Thyroid gland (tissue), 4 donors: ENCODE measurements at regions not wholly inside any gene's neighbourhood (a gene's known extent, or its start where the extent isn't known, plus 50 kb on each side); places are given as distances from the start of the nearest gene placed in this dataset.

Experiments used
- DNase-seq, 2 donors: peaks; one replicate each; pipeline ENCODE4 v3.0.0-alpha.2; 2019
- H3K27ac ChIP-seq, 3 donors: fragments of 200-600 bp; sonication (generic); 1 replicate in 2 of 3; 2 replicates in 1 of 3; pipeline ENCODE4 v1.5.1; 2016 to 2019; ENCODE audit warnings: mild to moderate bottlenecking in 1 of 3, moderate library complexity in 1 of 3
- H3K27me3 ChIP-seq: fragments of 200-600 bp; sonication (generic); one replicate; pipeline ENCODE4 v1.5.1; 2019
- H3K36me3 ChIP-seq, 2 donors: fragments of 200-600 bp; sonication (generic); one replicate each; pipeline ENCODE4 v1.5.1; 2016 to 2019
- H3K4me1 ChIP-seq, 2 donors: fragments of 200-600 bp; sonication (generic); one replicate each; pipeline ENCODE4 v1.5.1; 2017 to 2019
- H3K4me3 ChIP-seq, 3 donors: fragments of 200-600 bp; sonication (generic); replicated peaks in 1 of 3; 1 replicate in 2 of 3; 2 replicates in 1 of 3; pipeline ENCODE4 v1.5.1; 2016; ENCODE audit warnings: mild to moderate bottlenecking in 1 of 3
- H3K9me3 ChIP-seq: fragments of 200-600 bp; sonication (generic); one replicate; pipeline ENCODE4 v1.5.1; 2017
- POLR2A ChIP-seq, 2 donors: fragments of 450-650 bp; IDR thresholded peaks; one replicate each; pipeline ENCODE4 v1.6.1; 2017; ENCODE audit warnings: antibody characterized with exemption in 2 of 2, mild to moderate bottlenecking in 2 of 2, moderate library complexity in 1 of 2
- WGBS, 2 donors: methylation state at CpG; one replicate each; pipeline ENCODE4 v1.1.5; 2017; 5-methylcytosine and 5-hydroxymethylcytosine counted together
- intact Hi-C: fragments of 100-400 bp; cut with DNase I; formaldehyde crosslinking; loops from one replicate; pipeline ENCODE4 v1.15.1; 2023
- TF ChIP-seq, protein P1 (sequence below), 6 experiments: fragments of 200-600 bp in 3 of 6; fragments of 450-650 bp in 3 of 6; sonication (generic) in 3 of 6; IDR thresholded peaks; one replicate each; pipeline ENCODE4 v1.5.1; 2016 to 2019; ENCODE audit warnings: antibody characterized with exemption in 6 of 6, mild to moderate bottlenecking in 2 of 6, inconsistent platforms in 1 of 6, moderate library complexity in 1 of 6

DNA sequence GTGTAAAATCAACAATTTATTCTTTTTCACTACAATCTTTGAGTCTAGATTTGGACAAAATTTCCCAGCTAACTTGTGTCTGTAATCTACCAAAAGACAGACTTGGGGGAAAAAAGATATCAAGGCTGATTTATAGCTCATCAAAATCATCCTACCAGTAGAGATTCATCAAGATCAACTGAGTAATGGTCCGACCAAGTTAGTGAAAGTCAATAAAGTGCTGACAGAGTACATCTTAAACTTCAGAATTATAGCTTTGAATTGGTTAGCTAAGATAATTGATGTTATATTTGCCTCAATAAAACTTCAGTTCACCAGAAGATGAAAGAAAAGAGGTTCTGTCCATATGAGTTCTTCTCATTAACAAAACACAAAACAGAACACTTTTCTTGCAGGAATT is 207.1 kb upstream of the KYNU start:
- H3K27me3 ChIP-seq = no peaks in the 10 kb centered on the region
- TF ChIP-seq, protein P1, sequence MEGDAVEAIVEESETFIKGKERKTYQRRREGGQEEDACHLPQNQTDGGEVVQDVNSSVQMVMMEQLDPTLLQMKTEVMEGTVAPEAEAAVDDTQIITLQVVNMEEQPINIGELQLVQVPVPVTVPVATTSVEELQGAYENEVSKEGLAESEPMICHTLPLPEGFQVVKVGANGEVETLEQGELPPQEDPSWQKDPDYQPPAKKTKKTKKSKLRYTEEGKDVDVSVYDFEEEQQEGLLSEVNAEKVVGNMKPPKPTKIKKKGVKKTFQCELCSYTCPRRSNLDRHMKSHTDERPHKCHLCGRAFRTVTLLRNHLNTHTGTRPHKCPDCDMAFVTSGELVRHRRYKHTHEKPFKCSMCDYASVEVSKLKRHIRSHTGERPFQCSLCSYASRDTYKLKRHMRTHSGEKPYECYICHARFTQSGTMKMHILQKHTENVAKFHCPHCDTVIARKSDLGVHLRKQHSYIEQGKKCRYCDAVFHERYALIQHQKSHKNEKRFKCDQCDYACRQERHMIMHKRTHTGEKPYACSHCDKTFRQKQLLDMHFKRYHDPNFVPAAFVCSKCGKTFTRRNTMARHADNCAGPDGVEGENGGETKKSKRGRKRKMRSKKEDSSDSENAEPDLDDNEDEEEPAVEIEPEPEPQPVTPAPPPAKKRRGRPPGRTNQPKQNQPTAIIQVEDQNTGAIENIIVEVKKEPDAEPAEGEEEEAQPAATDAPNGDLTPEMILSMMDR (IDR thresholded peaks at IDR 0.05) = no peak
- TF ChIP-seq POLR2A (IDR thresholded peaks at IDR 0.05) = no peak
- H3K4me3 ChIP-seq = no peak overlapping the region
- H3K36me3 ChIP-seq = no peaks in the 10 kb centered on the region
- 73 to 74% methylated on average over 1 of the region's 1 CpG for WGBS, 2 donors
- intact Hi-C loops = no loop called here
- H3K27ac ChIP-seq = no peak overlapping the region
- no peak for DNase-seq
- no peaks in the 10 kb centered on the region for H3K9me3 ChIP-seq
- H3K4me1 ChIP-seq = no peaks in the 10 kb centered on the region

DNA sequence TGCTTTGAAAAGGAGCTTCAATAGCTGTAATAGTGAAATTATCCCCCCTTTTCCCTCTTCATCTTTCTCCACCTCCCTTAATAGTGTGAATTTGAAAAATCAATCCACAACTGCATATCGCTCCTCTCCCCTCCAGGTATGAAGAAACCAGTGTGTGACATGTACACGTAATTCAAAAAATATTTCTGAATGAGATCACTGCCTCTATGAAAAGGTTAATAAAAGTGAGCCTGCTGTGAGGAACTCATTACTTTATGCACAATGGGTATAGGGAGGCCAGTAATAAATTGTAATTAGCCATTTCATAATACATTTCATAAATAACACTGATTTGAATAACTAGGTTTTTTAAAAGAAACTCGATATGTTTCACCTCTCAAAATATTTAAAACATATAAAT is 209.0 kb upstream of the KYNU start:
- no peak for DNase-seq
- Histone ChIP-seq H3K4me1 (no peaks in the 10 kb centered on the region), H3K9me3 (no peaks in the 10 kb centered on the region), H3K27ac (no peak overlapping the region), H3K36me3 (no peaks in the 10 kb centered on the region), H3K4me3 (no peak overlapping the region), H3K27me3 (no peaks in the 10 kb centered on the region)
- TF ChIP-seq, protein P1 (IDR thresholded peaks at IDR 0.05) = no peak
- TF ChIP-seq POLR2A (IDR thresholded peaks at IDR 0.05) = no peak
- intact Hi-C loops = no loop called here
- WGBS, 2 donors = 82 to 87% methylated on average over 3 of the region's 3 CpGs

DNA sequence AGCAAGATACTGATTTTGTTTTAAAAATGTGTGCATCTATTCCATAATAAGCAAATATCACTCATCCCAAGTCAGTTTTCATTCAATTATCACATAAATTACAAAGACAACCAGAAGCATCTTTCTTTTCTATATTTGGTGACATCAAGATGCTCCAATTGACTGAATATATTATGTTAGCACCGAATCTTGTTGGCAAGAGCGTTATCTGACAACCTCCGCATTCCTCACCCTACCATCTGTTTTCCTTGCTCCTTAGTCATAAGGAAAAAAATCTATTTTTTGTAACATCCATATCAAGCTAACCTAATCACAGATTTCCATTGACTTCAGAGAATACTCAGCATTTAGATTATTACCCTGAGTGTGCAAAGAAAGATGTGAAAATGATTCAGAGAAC is 212.2 kb upstream of the KYNU start:
- Histone ChIP-seq H3K36me3 (no peaks in the 10 kb centered on the region), H3K9me3 (no peaks in the 10 kb centered on the region), H3K4me3 (no peak overlapping the region), H3K4me1 (no peaks in the 10 kb centered on the region), H3K27ac (no peak overlapping the region), H3K27me3 (no peaks in the 10 kb centered on the region)
- TF ChIP-seq, protein P1 (IDR thresholded peaks at IDR 0.05) = no peak
- no peak for TF ChIP-seq POLR2A (IDR thresholded peaks at IDR 0.05)
- intact Hi-C loops = no loop called here
- DNase-seq = no peak
- WGBS, 2 donors = 91 to 96% methylated on average over 3 of the region's 3 CpGs

DNA sequence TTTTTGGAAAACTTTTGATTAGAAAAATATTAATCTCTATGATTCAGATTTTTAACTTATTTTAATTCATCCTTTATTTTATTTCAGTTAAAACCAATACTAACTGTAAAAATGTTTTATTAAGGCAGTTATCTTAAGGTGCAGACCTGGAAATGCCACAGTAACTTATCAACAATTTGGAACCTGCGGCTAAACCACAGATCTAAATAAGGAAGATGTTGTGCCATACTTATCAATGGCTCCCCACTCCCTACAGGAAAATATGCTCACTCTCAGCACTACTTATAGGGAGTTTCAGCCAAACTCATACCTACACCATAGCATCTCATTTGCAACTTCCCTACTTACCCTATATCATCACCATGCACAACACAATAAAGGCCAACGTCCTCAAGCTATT is 226.9 kb upstream of the KYNU start:
- no peak for DNase-seq
- Histone ChIP-seq H3K9me3 (no peaks in the 10 kb centered on the region), H3K4me1 (no peaks in the 10 kb centered on the region), H3K27me3 (no peaks in the 10 kb centered on the region), H3K4me3 (no peak overlapping the region), H3K36me3 (no peaks in the 10 kb centered on the region), H3K27ac (no peak overlapping the region)
- WGBS, 2 donors = 85% methylated on average over 2 of the region's 2 CpGs
- TF ChIP-seq POLR2A (IDR thresholded peaks at IDR 0.05) = no peak
- TF ChIP-seq, protein P1 (IDR thresholded peaks at IDR 0.05) = no peak
- intact Hi-C loops = no loop called here

DNA sequence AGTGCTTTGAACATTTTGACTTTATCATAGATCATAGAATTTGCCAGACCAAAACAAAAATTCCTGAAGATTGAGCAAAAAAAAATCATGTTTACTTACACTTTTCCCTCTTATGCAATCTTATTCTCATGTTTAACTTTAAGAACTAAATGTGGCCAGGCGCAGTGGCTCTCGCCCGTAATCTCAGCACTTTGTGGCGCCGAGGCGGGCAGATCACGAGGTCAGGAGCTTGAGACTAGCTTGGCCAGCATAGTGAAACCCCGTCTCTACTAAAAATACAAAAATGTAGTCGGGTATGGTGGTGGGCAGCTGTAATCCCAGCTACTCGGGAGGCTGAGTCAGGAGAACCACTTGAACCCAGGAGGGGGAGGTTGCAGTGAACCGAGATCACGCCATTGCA is 227.9 kb upstream of the KYNU start:
- Histone ChIP-seq H3K9me3 (no peaks in the 10 kb centered on the region), H3K27ac (no peak overlapping the region), H3K4me3 (no peak overlapping the region), H3K36me3 (no peaks in the 10 kb centered on the region), H3K4me1 (no peaks in the 10 kb centered on the region), H3K27me3 (no peaks in the 10 kb centered on the region)
- no peak for TF ChIP-seq POLR2A (IDR thresholded peaks at IDR 0.05)
- TF ChIP-seq, protein P1 (IDR thresholded peaks at IDR 0.05) = no peak
- intact Hi-C loops = no loop called here
- DNase-seq = no peak
- 89 to 93% methylated on average over 12 of the region's 12 CpGs for WGBS, 2 donors
